Fibroblast of villous mesenchyme (primary cell): ENCODE measurements at regions not wholly inside any gene's neighbourhood (a gene's known extent, or its start where the extent isn't known, plus 50 kb on each side); places are given as distances from the start of the nearest gene placed in this dataset.
"Not testable (repeated sequence)": the region's sequence is repeated elsewhere in the genome, so short reads cannot be mapped to it uniquely, and the experiment has no call there.

Experiments used
- DNase-seq: peaks from one replicate; pipeline ENCODE4 v3.0.0-alpha.2; 2010; ENCODE audit warnings: low read depth
- H3K4me3 ChIP-seq: 2 replicates; pipeline ENCODE4 v1.5.1; 2011; ENCODE audit warnings: low read depth, mild to moderate bottlenecking, low read length
- CTCF ChIP-seq: IDR thresholded peaks from 2 replicates; pipeline ENCODE4 v1.5.1; 2012; ENCODE audit warnings: low read depth, mild to moderate bottlenecking, low read length; ENCODE audit not compliant: insufficient read depth

GRCh38 chr10:52368725-52369124 lies 54.6 kb downstream of the DKK1 start:
- no peak for DNase-seq
- no peak for TF ChIP-seq CTCF
- no peak overlapping the region for H3K4me3 ChIP-seq

- H3K4me3 ChIP-seq, DNase-seq: not testable (repeated sequence)
Observed at GRCh38 chr10:52374207-52374606, 60.1 kb downstream of the DKK1 start.

GRCh38 chr10:52376694-52377354 lies 62.7 kb downstream of the DKK1 start:
- H3K4me3 ChIP-seq: no peak overlapping the region
- DNase-seq: no peak
- TF ChIP-seq CTCF: no peak

- H3K4me3 ChIP-seq: no peak overlapping the region
- TF ChIP-seq CTCF: no peak
- DNase-seq: no peak
Observed at GRCh38 chr10:52378124-52378523, 64.0 kb downstream of the DKK1 start.

- TF ChIP-seq CTCF: no peak
- DNase-seq: no peak
Observed at GRCh38 chr10:52379287-52379686, 65.2 kb downstream of the DKK1 start.

GRCh38 chr10:52383088-52383487 lies 69.0 kb downstream of the DKK1 start:
- no peak for TF ChIP-seq CTCF
- H3K4me3 ChIP-seq: no peak overlapping the region
- peak; percentile 17 for DNase-seq

More at GRCh38 chr10:52379287-52379686, 65.2 kb downstream of the DKK1 start:
- H3K4me3 ChIP-seq: no peak overlapping the region

- TF ChIP-seq CTCF: no peak
- DNase-seq: no peak
Observed at GRCh38 chr10:52387744-52388143, 73.7 kb downstream of the DKK1 start.

More at GRCh38 chr10:52387744-52388143, 73.7 kb downstream of the DKK1 start:
- no peak overlapping the region for H3K4me3 ChIP-seq
